ENCODE measurements at regions not wholly inside any gene's neighbourhood (a gene's known extent, or its start where the extent isn't known, plus 50 kb on each side); places are given as distances from the start of the nearest gene placed in this dataset.

- no peak overlapping the region for H3K27ac Mint-ChIP-seq
- no peak overlapping the region for H3K4me3 Mint-ChIP-seq
- DNase-seq (no peak), ATAC-seq (no peak)
- no peaks in the 10 kb centered on the region for H3K9me3 Mint-ChIP-seq (ENCODE audit: insufficient read depth)
- POLR2A ChIA-PET: interaction anchor here (1.3 kb wide), 1 partner anchor 14 kb away, joined by 5 read pairs; no protein-coding TSS in a partner anchor
- H3K27me3 Mint-ChIP-seq (ENCODE audit: low read depth): no peaks in the 10 kb centered on the region
- CTCF ChIA-PET: interaction anchor here (1.8 kb wide), 1 partner anchor 9 kb away, joined by 4 read pairs; no protein-coding TSS in a partner anchor
- H3K36me3 Mint-ChIP-seq (ENCODE audit: low read depth): peaks cover 2% of the 10 kb centered on the region
- peaks cover 22% of the 10 kb centered on the region for H3K4me1 Mint-ChIP-seq (ENCODE audit: low read depth)
Observed at GRCh38 chr3:72487078-72487765, 361.0 kb downstream of the SHQ1 start.

- Mint-ChIP-seq H3K27me3 (ENCODE audit: low read depth) (no peaks in the 10 kb centered on the region), H3K9me3 (ENCODE audit: insufficient read depth) (no peaks in the 10 kb centered on the region), H3K27ac (no peak overlapping the region), H3K4me3 (no peak overlapping the region), H3K4me1 (ENCODE audit: low read depth) (peaks cover 26% of the 10 kb centered on the region), H3K36me3 (ENCODE audit: low read depth) (peaks cover 2% of the 10 kb centered on the region)
- CTCF ChIA-PET: no interaction called here
- ATAC-seq: no peak
- no peak for DNase-seq
- POLR2A ChIA-PET: no interaction called here
Observed at GRCh38 chr3:72485641-72486040, 362.6 kb downstream of the SHQ1 start.

GRCh38 chr3:72483554-72484104 is 364.6 kb downstream of the SHQ1 start:
- H3K36me3 Mint-ChIP-seq (ENCODE audit: low read depth): peaks cover 2% of the 10 kb centered on the region
- H3K27ac Mint-ChIP-seq: no peak overlapping the region
- H3K4me1 Mint-ChIP-seq (ENCODE audit: low read depth): peaks cover 30% of the 10 kb centered on the region
- ChIA-PET CTCF (interaction anchor here (1.1 to 1.4 kb wide), 2 partner anchors 56 to 608 kb away, joined by 3 to 4 read pairs; no protein-coding TSS in a partner anchor), POLR2A (no interaction called here)
- no peaks in the 10 kb centered on the region for H3K9me3 Mint-ChIP-seq (ENCODE audit: insufficient read depth)
- ATAC-seq: no peak
- peak overlapping the region; percentile 61 for H3K4me3 Mint-ChIP-seq
- DNase-seq: no peak
- H3K27me3 Mint-ChIP-seq (ENCODE audit: low read depth): no peaks in the 10 kb centered on the region

- POLR2A ChIA-PET: interaction anchor here (0.5 kb wide), 1 partner anchor 367 kb away, joined by 3 read pairs; no protein-coding TSS in a partner anchor
- no peaks in the 10 kb centered on the region for H3K27me3 Mint-ChIP-seq (ENCODE audit: low read depth)
- peaks cover 28% of the 10 kb centered on the region for H3K4me1 Mint-ChIP-seq (ENCODE audit: low read depth)
- no peaks in the 10 kb centered on the region for H3K9me3 Mint-ChIP-seq (ENCODE audit: insufficient read depth)
- CTCF ChIA-PET: interaction anchor here (1.0 to 1.5 kb wide), 4 partner anchors 9 to 607 kb away, joined by 3 to 6 read pairs (median 4); no protein-coding TSS in a partner anchor
- DNase-seq (peak; percentile 78), ATAC-seq (peak; percentile 84)
- peak overlapping the region; percentile 78 for H3K27ac Mint-ChIP-seq
- peak overlapping the region; percentile 61 for H3K4me3 Mint-ChIP-seq
- H3K36me3 Mint-ChIP-seq (ENCODE audit: low read depth): peaks cover 2% of the 10 kb centered on the region
Observed at GRCh38 chr3:72482589-72483321, 365.5 kb downstream of the SHQ1 start.

- no peak overlapping the region for H3K27ac Mint-ChIP-seq
- peaks cover 19% of the 10 kb centered on the region for H3K4me1 Mint-ChIP-seq (ENCODE audit: low read depth)
- no peak overlapping the region for H3K4me3 Mint-ChIP-seq
- no peaks in the 10 kb centered on the region for H3K9me3 Mint-ChIP-seq (ENCODE audit: insufficient read depth)
- POLR2A ChIA-PET: no interaction called here
- CTCF ChIA-PET: interaction anchor here (1.5 kb wide), 1 partner anchor 8 kb away, joined by 6 read pairs; no protein-coding TSS in a partner anchor
- peaks cover 2% of the 10 kb centered on the region for H3K36me3 Mint-ChIP-seq (ENCODE audit: low read depth)
- ATAC-seq: no peak
- no peaks in the 10 kb centered on the region for H3K27me3 Mint-ChIP-seq (ENCODE audit: low read depth)
- DNase-seq: no peak
Observed at GRCh38 chr3:72481542-72481941, 366.7 kb downstream of the SHQ1 start.

- CTCF ChIA-PET: no interaction called here
- Mint-ChIP-seq H3K4me3 (no peak overlapping the region), H3K27ac (no peak overlapping the region)
Observed at GRCh38 chr3:72480366-72480765, 367.9 kb downstream of the SHQ1 start.

GRCh38 chr3:72479651-72480215 is 368.5 kb downstream of the SHQ1 start:
- CTCF ChIA-PET: interaction anchor here (1.7 kb wide), 1 partner anchor 8 kb away, joined by 4 read pairs; no protein-coding TSS in a partner anchor
- H3K27ac Mint-ChIP-seq: no peak overlapping the region
- POLR2A ChIA-PET: no interaction called here
- ATAC-seq: no peak
- no peak overlapping the region for H3K4me3 Mint-ChIP-seq
- H3K9me3 Mint-ChIP-seq (ENCODE audit: insufficient read depth): no peaks in the 10 kb centered on the region
- no peaks in the 10 kb centered on the region for H3K36me3 Mint-ChIP-seq (ENCODE audit: low read depth)
- peaks cover 25% of the 10 kb centered on the region for H3K4me1 Mint-ChIP-seq (ENCODE audit: low read depth)
- no peaks in the 10 kb centered on the region for H3K27me3 Mint-ChIP-seq (ENCODE audit: low read depth)
- DNase-seq: no peak

More at GRCh38 chr3:72480366-72480765, 367.9 kb downstream of the SHQ1 start:
- POLR2A ChIA-PET: no interaction called here
- peaks cover 21% of the 10 kb centered on the region for H3K4me1 Mint-ChIP-seq (ENCODE audit: low read depth)
- DNase-seq: no peak
- ATAC-seq: no peak
- no peaks in the 10 kb centered on the region for H3K9me3 Mint-ChIP-seq (ENCODE audit: insufficient read depth)
- peaks cover 1% of the 10 kb centered on the region for H3K36me3 Mint-ChIP-seq (ENCODE audit: low read depth)
- no peaks in the 10 kb centered on the region for H3K27me3 Mint-ChIP-seq (ENCODE audit: low read depth)

- Mint-ChIP-seq H3K27me3 (ENCODE audit: low read depth) (no peaks in the 10 kb centered on the region), H3K4me3 (no peak overlapping the region), H3K27ac (no peak overlapping the region), H3K4me1 (ENCODE audit: low read depth) (peaks cover 18% of the 10 kb centered on the region), H3K9me3 (ENCODE audit: insufficient read depth) (no peaks in the 10 kb centered on the region), H3K36me3 (ENCODE audit: low read depth) (no peaks in the 10 kb centered on the region)
- POLR2A ChIA-PET: no interaction called here
- no peak for ATAC-seq
- no peak for DNase-seq
- CTCF ChIA-PET: no interaction called here
Observed at GRCh38 chr3:72476139-72476483, 372.1 kb downstream of the SHQ1 start.

- ChIA-PET POLR2A (interaction anchor here (0.8 kb wide), 1 partner anchor 9 kb away, joined by 3 read pairs; no protein-coding TSS in a partner anchor), CTCF (no interaction called here)
- Mint-ChIP-seq H3K4me3 (no peak overlapping the region), H3K36me3 (ENCODE audit: low read depth) (no peaks in the 10 kb centered on the region), H3K4me1 (ENCODE audit: low read depth) (peaks cover 13% of the 10 kb centered on the region), H3K27ac (no peak overlapping the region), H3K9me3 (ENCODE audit: insufficient read depth) (no peaks in the 10 kb centered on the region), H3K27me3 (ENCODE audit: low read depth) (no peaks in the 10 kb centered on the region)
- ATAC-seq (no peak), DNase-seq (no peak)
Observed at GRCh38 chr3:72475258-72476138, 372.7 kb downstream of the SHQ1 start.

- Mint-ChIP-seq H3K36me3 (ENCODE audit: low read depth) (no peaks in the 10 kb centered on the region), H3K9me3 (ENCODE audit: insufficient read depth) (no peaks in the 10 kb centered on the region), H3K27ac (no peak overlapping the region), H3K4me1 (ENCODE audit: low read depth) (peaks cover 9% of the 10 kb centered on the region), H3K4me3 (no peak overlapping the region), H3K27me3 (ENCODE audit: low read depth) (no peaks in the 10 kb centered on the region)
- ChIA-PET CTCF (no interaction called here), POLR2A (no interaction called here)
- ATAC-seq: no peak
- DNase-seq: no peak
Observed at GRCh38 chr3:72474775-72475174, 373.5 kb downstream of the SHQ1 start.

GRCh38 chr3:72473156-72473555 is 375.1 kb downstream of the SHQ1 start:
- Mint-ChIP-seq H3K36me3 (ENCODE audit: low read depth) (no peaks in the 10 kb centered on the region), H3K4me3 (no peak overlapping the region), H3K27ac (no peak overlapping the region), H3K9me3 (ENCODE audit: insufficient read depth) (no peaks in the 10 kb centered on the region), H3K27me3 (ENCODE audit: low read depth) (no peaks in the 10 kb centered on the region), H3K4me1 (ENCODE audit: low read depth) (peaks cover 9% of the 10 kb centered on the region)
- DNase-seq (no peak), ATAC-seq (no peak)
- CTCF ChIA-PET: interaction anchor here (0.8 to 1.7 kb wide), 3 partner anchors 9 to 349 kb away, joined by 3 to 6 read pairs (median 3); no protein-coding TSS in a partner anchor
- POLR2A ChIA-PET: interaction anchor here (1.2 kb wide), 1 partner anchor 15 kb away, joined by 5 read pairs; no protein-coding TSS in a partner anchor

Data from activated CD8-positive, alpha-beta T cell treated with anti-CD3 and anti-CD28 coated beads, Interleukin-2, amount 10 ng/mL, durations not matched to agents 7 days and 5 days (primary cell).